ENCODE measurements at regions not wholly inside any gene's neighbourhood (a gene's known extent, or its start where the extent isn't known, plus 50 kb on each side); places are given as distances from the start of the nearest gene placed in this dataset.
"Not testable (repeated sequence)": the region's sequence is repeated elsewhere in the genome, so short reads cannot be mapped to it uniquely, and the experiment has no call there.

GRCh38 chrX:28205126-28205525 lies 223.9 kb upstream of the DCAF8L1 start:
- no peak for DNase-seq (ENCODE audit: low read depth)

GRCh38 chrX:28189011-28189410 lies 207.8 kb upstream of the DCAF8L1 start:
- DNase-seq (ENCODE audit: low read depth) = peak; percentile 88

GRCh38 chrX:28188526-28188925 lies 207.3 kb upstream of the DCAF8L1 start:
- DNase-seq (ENCODE audit: low read depth) = peak; percentile 14

DNA sequence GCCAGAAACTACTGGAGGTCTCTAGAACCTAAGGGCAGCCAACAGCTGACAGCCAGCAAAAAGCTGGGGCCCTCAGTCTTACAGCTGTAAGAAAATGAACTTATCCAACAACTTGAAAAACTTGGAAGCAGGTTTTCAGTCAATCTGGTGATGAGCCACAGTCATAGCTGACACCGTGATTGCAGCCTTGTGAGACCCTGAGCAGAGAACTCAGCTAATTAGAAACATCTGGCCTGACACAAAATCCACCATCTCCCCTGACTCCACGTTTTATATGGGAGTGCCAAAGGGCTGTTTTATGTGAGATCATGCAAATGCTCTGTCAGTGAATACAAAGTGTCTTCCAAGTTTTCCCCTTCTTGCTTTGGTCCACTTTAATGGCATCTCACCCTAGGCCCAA lies 198.8 kb upstream of the DCAF8L1 start:
- no peak for DNase-seq (ENCODE audit: low read depth)

- DNase-seq (ENCODE audit: low read depth) = no peak
These were observed 197.0 kb upstream of the DCAF8L1 start for GRCh38 chrX:28178206-28178605.

- DNase-seq (ENCODE audit: low read depth) = no peak
These were observed 196.0 kb upstream of the DCAF8L1 start for GRCh38 chrX:28177202-28177601.

DNA sequence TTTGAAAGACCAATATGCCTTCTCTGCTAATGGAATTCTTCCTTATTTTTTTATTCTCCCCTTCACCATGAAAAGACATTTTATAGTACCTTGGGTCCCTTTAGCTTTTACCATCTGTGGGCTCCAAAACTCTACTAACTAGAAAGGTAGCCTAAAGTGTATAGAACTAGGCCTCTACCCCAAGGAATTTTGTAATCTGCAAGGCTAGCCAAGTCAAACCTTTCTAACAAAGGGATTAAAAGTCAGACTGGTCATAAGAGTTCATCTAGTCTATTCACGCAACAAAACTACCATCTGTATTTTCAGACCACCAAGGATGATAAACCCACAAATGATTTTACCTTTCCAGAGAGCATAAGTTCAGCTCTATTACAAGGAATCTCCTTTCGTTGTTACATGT lies 189.5 kb upstream of the DCAF8L1 start:
- no peak for DNase-seq (ENCODE audit: low read depth)

- DNase-seq (ENCODE audit: low read depth) = no peak
These were observed 176.9 kb upstream of the DCAF8L1 start for GRCh38 chrX:28158019-28158777.

DNA sequence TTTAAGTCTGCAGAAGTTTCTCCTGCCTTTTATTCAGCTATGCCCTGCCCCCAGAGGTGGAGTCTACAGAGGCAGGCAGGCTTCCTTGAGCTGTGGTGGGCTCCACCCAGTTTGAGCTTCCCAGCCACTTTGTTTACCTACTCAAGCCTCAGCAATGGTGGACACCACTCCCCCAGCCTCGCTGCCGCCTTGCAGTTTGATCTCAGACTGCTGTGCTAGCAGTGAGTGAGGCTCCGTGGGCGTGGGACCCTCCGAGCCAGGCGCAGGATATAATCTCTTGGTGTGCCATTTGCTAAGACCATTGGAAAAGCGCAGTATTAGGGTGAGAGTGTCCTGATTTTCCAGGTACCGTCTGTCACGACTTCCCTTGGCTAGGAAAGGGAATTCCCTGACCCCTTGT lies 171.0 kb upstream of the DCAF8L1 start:
- DNase-seq (ENCODE audit: low read depth) = not testable (repeated sequence)

DNA sequence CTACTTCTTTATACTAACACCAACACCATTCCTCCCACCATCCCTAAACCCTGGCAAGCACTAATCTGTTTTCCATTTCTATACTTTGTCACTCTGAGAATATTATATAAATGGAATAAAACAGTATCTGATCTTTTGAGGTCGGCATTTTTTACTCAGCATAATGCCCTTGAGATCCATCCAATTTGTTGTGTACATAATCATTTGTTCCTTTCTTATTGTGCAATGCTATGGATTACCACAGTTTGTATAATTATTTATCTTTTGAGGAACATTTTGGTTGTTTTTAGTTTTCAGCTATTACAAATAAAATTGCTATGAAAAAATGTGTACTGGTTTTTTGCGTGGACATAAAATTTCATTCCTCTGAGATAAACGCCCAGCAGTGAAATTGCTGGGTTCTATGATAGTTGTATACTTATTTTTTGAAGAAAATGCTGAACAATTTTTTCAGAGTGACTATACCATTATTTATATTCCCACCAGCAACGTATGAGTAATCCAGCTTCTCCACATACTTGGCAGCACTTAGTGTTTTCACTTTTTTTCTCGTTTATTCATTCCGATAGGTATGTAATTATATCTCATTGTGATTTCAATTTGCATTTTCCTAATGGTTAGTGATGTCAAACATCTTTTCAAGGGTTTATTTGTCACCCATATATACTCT lies 154.3 kb upstream of the DCAF8L1 start:
- peak; percentile 73 for DNase-seq (ENCODE audit: low read depth)

DNA sequence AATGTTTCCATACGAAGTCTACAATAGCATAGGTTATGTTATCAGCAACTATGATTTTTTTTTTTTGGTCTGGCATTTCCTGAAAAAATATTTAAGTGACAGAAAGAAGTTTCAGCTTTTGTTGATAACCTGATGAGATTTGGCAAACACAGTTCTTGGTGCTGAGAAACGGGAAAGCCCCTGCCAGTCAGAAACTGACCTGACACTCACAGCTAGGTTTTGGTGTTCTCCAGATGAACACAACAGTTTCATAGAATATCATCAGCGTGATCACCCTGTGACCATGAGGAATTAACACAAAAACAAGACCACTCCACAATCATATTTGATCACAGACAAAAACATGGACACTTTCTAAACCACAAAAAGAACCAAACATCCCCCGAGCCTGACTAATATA lies 152.5 kb upstream of the DCAF8L1 start:
- DNase-seq (ENCODE audit: low read depth) = no peak

DNA sequence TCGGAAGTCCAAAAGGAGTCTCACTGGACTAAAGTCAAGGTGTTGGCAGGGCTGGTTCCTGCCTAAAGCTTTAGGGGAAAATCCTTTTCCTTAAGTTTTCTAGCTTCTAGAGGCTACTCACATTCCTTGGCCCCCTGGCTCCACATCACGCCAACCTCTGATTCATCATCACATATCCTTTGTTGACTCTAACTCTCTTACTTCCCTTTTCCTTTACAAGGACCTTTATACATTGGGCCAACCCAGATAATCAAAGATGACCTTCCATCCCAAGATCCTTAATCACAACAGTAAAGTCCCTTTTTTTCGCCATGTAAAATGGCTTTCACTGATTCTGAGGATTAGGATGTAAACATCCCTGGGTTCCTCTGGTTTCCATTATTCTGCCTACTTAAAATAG lies 146.4 kb upstream of the DCAF8L1 start:
- DNase-seq (ENCODE audit: low read depth) = no peak

DNA sequence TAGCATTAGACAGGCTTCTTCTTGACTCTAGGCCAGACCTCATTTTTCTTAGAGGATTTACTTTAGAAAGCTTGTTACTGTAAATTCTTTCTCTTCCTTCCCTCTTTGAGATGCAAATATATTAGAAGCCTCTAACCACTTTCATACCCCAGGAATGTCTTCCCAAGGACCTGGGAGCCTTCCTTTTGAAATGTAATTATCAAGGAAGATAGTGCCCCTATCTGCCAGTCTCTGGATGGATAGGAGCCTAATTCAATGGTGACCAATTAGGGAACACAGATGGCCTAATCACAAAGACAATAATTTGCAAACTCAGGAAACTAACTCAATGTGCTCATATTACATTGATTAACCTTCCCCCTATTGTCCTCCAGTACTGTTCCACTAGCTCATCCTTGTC lies 145.6 kb upstream of the DCAF8L1 start:
- DNase-seq (ENCODE audit: low read depth) = no peak

DNA sequence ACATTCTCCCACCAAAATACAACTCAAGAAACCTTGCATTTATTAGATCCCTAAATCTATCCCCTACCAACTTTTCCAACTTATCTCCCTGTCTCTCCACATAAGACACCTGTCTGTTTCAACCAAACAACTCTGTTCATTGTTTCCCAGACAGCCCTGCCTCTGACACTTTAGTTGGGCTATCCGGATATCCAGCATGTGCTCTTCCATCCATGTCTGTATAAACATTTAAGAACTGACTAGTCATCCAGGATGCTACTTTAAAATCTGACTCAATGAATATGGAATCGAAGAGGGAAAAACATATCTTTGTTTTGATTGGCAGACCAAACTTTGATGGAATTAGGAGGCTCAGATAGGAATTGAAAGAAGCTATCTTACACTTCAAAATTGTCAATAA lies 143.2 kb upstream of the DCAF8L1 start:
- DNase-seq (ENCODE audit: low read depth) = no peak

DNA sequence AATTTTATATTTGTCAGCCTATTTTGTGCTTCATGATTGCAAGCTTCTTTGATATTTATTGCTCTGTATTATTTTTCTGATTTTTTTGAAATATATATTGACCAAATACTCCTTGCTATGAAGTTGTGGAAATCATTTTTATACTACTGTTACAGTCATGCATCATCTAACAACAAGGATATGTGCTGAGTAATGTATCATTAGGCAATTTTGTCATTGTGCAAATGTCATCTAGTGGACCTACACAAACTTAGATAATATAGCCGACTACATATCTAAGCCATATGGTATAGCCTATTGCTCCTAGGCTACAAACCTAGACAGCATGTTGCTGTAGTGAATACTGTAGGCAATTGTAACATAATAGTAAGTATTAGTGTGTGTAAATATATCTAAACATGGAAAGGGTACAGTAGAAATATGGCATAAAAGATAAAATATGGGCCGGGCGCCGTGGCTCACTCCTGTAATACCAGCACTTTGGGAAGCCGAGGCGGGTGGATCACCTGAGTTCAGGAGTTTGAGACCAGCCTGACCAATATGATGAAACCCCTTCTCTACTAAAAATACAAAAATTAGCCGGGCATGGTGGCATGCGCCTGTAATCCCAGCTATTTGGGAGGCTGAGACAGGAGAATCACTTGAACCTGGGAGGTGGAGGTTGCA lies 139.5 kb upstream of the DCAF8L1 start:
- DNase-seq (ENCODE audit: low read depth) = not testable (repeated sequence)

GRCh38 chrX:28120072-28120471 lies 138.8 kb upstream of the DCAF8L1 start:
- DNase-seq (ENCODE audit: low read depth) = no peak

DNA sequence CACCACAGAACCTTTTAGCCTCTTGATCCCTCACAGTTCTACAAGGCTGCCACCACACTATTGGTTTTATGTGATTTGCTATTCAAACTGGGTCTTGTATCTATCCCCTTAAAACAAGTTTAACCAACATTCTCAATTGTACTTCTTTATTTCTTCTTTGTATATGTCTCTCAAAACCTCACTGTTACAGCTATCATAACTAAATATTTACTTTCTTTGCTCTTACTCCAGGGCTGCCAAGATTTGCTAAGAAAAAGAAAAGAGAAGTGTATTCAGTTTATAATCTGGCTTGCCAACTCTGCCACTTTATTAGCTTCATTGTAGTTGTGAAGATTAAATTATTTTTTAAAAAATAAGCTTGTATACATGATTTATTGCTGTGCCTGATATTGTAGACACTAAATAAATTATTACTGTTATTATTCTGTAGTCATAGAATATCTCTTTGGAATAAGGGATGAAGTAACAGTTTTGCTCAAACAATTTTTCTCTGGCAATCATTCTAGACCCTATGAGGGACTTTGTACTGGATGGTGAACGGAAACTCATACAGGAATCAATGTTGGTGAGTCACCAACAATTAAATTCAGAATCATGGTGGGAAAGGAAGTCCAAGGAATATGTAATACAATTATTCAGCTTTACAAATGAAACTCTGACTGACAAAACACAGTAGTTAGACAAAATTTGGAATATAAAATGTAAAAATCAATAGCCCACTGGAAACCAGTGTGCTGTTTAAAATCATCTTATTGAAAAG lies 127.1 kb upstream of the DCAF8L1 start:
- DNase-seq (ENCODE audit: low read depth) = no peak

DNA sequence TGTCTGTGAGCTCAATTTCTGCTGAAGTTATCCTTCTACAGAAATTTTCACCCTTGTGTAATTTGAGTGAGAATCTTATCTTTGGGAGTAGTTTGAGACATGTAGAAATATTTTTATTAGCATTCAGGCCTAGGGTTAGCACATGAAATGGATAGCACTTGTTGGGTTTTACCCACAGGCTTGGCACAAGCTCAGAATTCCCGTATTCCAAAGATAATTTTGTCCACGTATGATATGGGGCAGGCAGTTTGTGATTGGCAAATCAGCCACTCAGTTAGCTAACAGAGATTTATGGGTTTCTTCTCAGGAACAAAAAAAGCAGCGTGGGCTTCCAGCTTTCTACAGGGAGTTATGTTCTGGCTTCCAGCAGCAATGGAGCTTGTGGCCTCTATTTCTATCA lies 117.9 kb upstream of the DCAF8L1 start:
- no peak for DNase-seq (ENCODE audit: low read depth)

DNA sequence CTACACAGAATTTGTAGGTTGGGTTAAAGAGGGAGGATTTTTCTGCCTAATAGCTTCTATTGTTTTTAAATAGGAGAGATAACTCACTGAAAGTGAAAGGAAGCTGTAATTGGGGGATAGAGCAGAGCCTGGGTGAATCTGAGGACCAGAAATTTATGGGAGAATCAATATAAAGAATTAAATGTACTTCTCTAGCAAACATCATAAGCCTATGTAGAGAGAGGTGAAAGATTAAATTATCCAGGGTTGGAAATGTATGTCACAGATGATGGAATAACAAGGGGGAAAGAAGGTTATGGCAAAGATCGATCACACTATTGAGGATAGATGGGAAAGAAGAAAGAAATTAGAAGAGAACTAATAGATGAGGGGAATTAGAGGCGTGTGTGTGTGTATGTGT lies 104.4 kb upstream of the DCAF8L1 start:
- DNase-seq (ENCODE audit: low read depth) = no peak

GRCh38 chrX:28058901-28059300 lies 77.7 kb upstream of the DCAF8L1 start:
- peak; percentile 22 for DNase-seq (ENCODE audit: low read depth)

- DNase-seq (ENCODE audit: low read depth) = no peak
These were observed 61.7 kb upstream of the DCAF8L1 start for GRCh38 chrX:28042826-28043564.

DNA sequence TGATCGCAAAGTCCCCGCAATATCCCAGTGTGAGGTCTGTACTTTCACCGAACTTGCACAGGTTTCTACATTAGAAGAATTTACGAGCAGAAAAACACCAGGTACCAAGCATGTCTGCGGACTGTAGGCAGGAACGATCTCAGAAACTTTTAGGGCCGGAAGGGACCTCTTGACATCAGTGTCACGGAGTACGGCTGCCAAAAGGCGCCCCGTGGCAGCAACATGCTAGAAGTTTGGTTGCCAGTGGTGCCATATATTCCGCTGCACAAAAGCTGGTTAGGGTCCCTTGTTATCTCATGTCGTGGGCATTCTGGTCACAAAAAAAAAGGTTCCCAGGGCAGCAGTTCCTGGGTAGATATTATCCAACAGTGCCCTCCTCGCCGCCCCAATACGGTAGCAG lies 61.0 kb upstream of the DCAF8L1 start:
- no peak for DNase-seq (ENCODE audit: low read depth)
